Stomach smooth muscle (tissue), 2 donors: ENCODE measurements at regions not wholly inside any gene's neighbourhood (a gene's known extent, or its start where the extent isn't known, plus 50 kb on each side); places are given as distances from the start of the nearest gene placed in this dataset.

Experiments
- H3K27ac ChIP-seq: one replicate; pipeline ENCODE4 v1.7.0; 2013; ENCODE audit warnings: mild to moderate bottlenecking, low read length, inconsistent platforms
- H3K27me3 ChIP-seq, 2 donors: one replicate each; pipeline ENCODE4 v1.7.0; 2013; ENCODE audit warnings: low read length in 2 of 2; ENCODE audit not compliant: insufficient read depth in 2 of 2, control insufficient read depth in 1 of 2
- H3K36me3 ChIP-seq, 2 donors: one replicate each; pipeline ENCODE4 v1.7.0; 2013; ENCODE audit warnings: low read length in 2 of 2; ENCODE audit not compliant: control insufficient read depth in 2 of 2, insufficient read depth in 2 of 2
- H3K4me1 ChIP-seq: one replicate; pipeline ENCODE4 v1.7.0; 2013; ENCODE audit warnings: low read length; ENCODE audit not compliant: control insufficient read depth, insufficient read depth
- H3K4me3 ChIP-seq, 2 donors: one replicate each; pipeline ENCODE4 v1.7.0; 2013; ENCODE audit warnings: low read length in 2 of 2
- H3K9ac ChIP-seq, 2 donors: one replicate each; pipeline ENCODE4 v1.7.0; 2013; ENCODE audit warnings: low read length in 2 of 2, mild to moderate bottlenecking in 1 of 2
- H3K9me3 ChIP-seq, 2 donors: one replicate each; pipeline ENCODE4 v1.7.0; 2013; ENCODE audit warnings: low read length in 2 of 2; ENCODE audit not compliant: control insufficient read depth in 2 of 2
- donor health status: healthy.
- donor health status: Pancreatic carcinoma.

DNA sequence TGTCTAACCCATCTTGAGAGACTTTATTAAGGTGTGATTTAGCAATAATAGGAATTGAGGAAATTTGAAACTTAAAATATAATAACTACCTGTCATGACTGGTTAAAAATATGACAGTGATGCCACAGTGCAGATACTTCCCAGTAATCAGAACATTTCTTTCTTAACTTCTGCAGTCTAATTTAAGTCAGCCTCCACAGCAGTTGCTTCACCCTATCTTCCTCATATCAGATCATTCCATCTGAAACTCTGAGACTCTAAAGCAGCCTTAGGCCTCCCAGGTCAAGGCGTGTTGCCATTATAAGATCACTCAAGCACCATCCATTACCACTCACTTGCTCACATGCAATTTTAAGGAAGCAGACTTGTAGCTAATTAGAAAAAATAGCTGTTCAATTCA, 302.2 kb downstream of the AASDHPPT start:
- Histone ChIP-seq H3K27me3 (no peaks in the 10 kb centered on the region), H3K4me1 (no peaks in the 10 kb centered on the region), H3K36me3 (no peaks in the 10 kb centered on the region), H3K27ac (no peak overlapping the region), H3K4me3 (no peak overlapping the region), H3K9me3 (no peaks in the 10 kb centered on the region), H3K9ac (no peak overlapping the region)

GRCh38 chr11:106381895-106382294, 304.4 kb downstream of the AASDHPPT start:
- H3K4me3 ChIP-seq = no peak overlapping the region
- no peaks in the 10 kb centered on the region for H3K27me3 ChIP-seq

DNA sequence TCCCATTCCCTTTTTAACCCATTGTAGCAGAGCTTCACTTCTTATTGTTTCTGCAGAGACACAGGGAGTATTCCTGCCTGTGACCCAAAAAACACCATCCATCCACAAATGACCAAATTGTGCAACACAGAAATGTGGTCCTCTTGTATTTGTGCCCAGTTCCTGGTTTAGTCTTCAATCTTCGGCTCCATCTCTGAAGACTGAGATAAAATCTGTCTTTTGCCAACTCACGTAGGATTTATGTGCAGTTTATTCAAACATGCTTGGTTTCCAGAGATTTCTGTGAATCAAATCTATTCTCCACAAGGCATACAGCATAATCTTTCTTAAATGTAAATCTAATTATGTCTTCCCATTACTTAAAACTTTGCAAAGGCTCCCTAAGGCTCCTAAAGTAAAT, 307.0 kb downstream of the AASDHPPT start:
- Histone ChIP-seq H3K27ac (no peak overlapping the region), H3K36me3 (no peaks in the 10 kb centered on the region), H3K4me3 (no peak overlapping the region), H3K9ac (no peak overlapping the region), H3K4me1 (no peaks in the 10 kb centered on the region), H3K27me3 (no peaks in the 10 kb centered on the region), H3K9me3 (no peaks in the 10 kb centered on the region)

More at GRCh38 chr11:106381895-106382294, 304.4 kb downstream of the AASDHPPT start:
- Histone ChIP-seq H3K4me1 (no peaks in the 10 kb centered on the region), H3K9me3 (no peaks in the 10 kb centered on the region), H3K9ac (no peak overlapping the region), H3K36me3 (no peaks in the 10 kb centered on the region), H3K27ac (no peak overlapping the region)

GRCh38 chr11:106386519-106386918, 309.1 kb downstream of the AASDHPPT start:
- no peaks in the 10 kb centered on the region for H3K4me1 ChIP-seq
- H3K27ac ChIP-seq = no peak overlapping the region
- H3K9ac ChIP-seq = no peak overlapping the region
- H3K27me3 ChIP-seq = no peaks in the 10 kb centered on the region
- no peak overlapping the region for H3K4me3 ChIP-seq
- H3K36me3 ChIP-seq = no peaks in the 10 kb centered on the region
- no peaks in the 10 kb centered on the region for H3K9me3 ChIP-seq

DNA sequence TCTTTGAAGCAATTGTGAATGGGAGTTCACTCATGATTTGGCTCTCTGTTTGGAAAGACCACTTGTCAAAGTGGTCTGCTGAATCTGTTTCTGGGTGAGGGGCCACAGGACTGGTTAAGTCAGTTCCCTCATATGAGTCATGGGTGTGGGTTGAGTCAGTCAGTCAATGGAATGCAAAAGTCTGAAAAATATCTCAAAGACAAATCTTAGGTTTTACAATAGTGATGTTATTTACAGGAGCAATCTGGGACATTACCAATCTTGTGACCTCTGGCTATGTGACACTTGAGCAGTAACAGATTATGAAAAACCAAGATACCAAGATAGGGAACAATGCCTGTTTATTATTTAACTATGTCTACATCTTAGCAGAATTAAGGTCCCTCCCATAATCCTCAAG, 311.6 kb downstream of the AASDHPPT start:
- Histone ChIP-seq H3K9ac (no peak overlapping the region), H3K27me3 (peaks cover 0 to under 1% of the 10 kb centered on the region in 2 donors), H3K4me1 (no peaks in the 10 kb centered on the region), H3K9me3 (no peaks in the 10 kb centered on the region), H3K27ac (no peak overlapping the region), H3K36me3 (no peaks in the 10 kb centered on the region), H3K4me3 (no peak overlapping the region)

DNA sequence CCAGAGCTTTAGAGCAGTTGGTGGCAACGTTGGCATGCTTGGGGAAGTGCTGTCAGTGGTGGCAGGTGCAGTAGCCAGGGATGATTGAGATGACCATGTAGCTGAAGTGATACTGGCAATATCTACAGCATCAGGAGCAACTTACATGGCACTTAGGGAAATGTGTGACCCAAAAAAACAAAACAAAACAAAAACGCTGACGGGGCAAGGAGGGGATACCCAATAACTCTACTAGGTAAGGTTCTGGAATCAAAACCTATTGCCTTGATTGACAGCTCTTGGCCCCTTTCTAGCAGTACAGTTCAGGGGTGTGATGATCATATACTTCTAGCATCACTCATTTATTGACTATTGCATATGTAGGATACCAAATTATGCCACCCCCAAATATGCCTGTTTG, 312.6 kb downstream of the AASDHPPT start:
- H3K4me3 ChIP-seq = no peak overlapping the region

GRCh38 chr11:106391771-106392420, 314.4 kb downstream of the AASDHPPT start:
- H3K27ac ChIP-seq = no peak overlapping the region
- H3K36me3 ChIP-seq = no peaks in the 10 kb centered on the region
- peaks cover 0 to 2% of the 10 kb centered on the region in 2 donors for H3K27me3 ChIP-seq
- no peak overlapping the region for H3K4me3 ChIP-seq
- H3K9me3 ChIP-seq = peaks cover 0 to 4% of the 10 kb centered on the region in 2 donors
- no peaks in the 10 kb centered on the region for H3K4me1 ChIP-seq
- no peak overlapping the region for H3K9ac ChIP-seq

More for the DNA sequence above, 312.6 kb downstream of the AASDHPPT start:
- H3K9me3 ChIP-seq = no peaks in the 10 kb centered on the region
- no peak overlapping the region for H3K27ac ChIP-seq
- no peak overlapping the region for H3K9ac ChIP-seq
- no peaks in the 10 kb centered on the region for H3K36me3 ChIP-seq
- H3K4me1 ChIP-seq = no peaks in the 10 kb centered on the region
- H3K27me3 ChIP-seq = peaks cover 0 to 2% of the 10 kb centered on the region in 2 donors

GRCh38 chr11:106395716-106396349, 318.4 kb downstream of the AASDHPPT start:
- H3K9me3 ChIP-seq = peaks cover 0 to 4% of the 10 kb centered on the region in 2 donors
- H3K9ac ChIP-seq = no peak overlapping the region
- peaks cover 10% of the 10 kb centered on the region for H3K4me1 ChIP-seq
- peaks cover 0 to 2% of the 10 kb centered on the region in 2 donors for H3K27me3 ChIP-seq
- H3K4me3 ChIP-seq = no peak overlapping the region
- no peak overlapping the region for H3K27ac ChIP-seq
- H3K36me3 ChIP-seq = no peaks in the 10 kb centered on the region

- Histone ChIP-seq H3K27ac (no peak overlapping the region), H3K9me3 (peaks cover 0 to 4% of the 10 kb centered on the region in 2 donors), H3K9ac (peak overlapping the region in 1 of 2 donors; percentile 4), H3K36me3 (no peaks in the 10 kb centered on the region), H3K4me1 (peaks cover 10% of the 10 kb centered on the region), H3K4me3 (no peak overlapping the region), H3K27me3 (peaks cover 0 to 2% of the 10 kb centered on the region in 2 donors)
These were observed 320.5 kb downstream of the AASDHPPT start for GRCh38 chr11:106397787-106398501.

GRCh38 chr11:106398502-106399075, 321.1 kb downstream of the AASDHPPT start:
- Histone ChIP-seq H3K36me3 (no peaks in the 10 kb centered on the region), H3K27me3 (peaks cover 0 to 2% of the 10 kb centered on the region in 2 donors), H3K9ac (peak overlapping the region in 1 of 2 donors; percentile 4), H3K9me3 (peaks cover 0 to 4% of the 10 kb centered on the region in 2 donors), H3K4me1 (peaks cover 10% of the 10 kb centered on the region), H3K27ac (no peak overlapping the region), H3K4me3 (no peak overlapping the region)
